ENCODE measurements at regions not wholly inside any gene's neighbourhood (a gene's known extent, or its start where the extent isn't known, plus 50 kb on each side); places are given as distances from the start of the nearest gene placed in this dataset.
"Not testable (repeated sequence)": the region's sequence is repeated elsewhere in the genome, so short reads cannot be mapped to it uniquely, and the experiment has no call there.

DNA sequence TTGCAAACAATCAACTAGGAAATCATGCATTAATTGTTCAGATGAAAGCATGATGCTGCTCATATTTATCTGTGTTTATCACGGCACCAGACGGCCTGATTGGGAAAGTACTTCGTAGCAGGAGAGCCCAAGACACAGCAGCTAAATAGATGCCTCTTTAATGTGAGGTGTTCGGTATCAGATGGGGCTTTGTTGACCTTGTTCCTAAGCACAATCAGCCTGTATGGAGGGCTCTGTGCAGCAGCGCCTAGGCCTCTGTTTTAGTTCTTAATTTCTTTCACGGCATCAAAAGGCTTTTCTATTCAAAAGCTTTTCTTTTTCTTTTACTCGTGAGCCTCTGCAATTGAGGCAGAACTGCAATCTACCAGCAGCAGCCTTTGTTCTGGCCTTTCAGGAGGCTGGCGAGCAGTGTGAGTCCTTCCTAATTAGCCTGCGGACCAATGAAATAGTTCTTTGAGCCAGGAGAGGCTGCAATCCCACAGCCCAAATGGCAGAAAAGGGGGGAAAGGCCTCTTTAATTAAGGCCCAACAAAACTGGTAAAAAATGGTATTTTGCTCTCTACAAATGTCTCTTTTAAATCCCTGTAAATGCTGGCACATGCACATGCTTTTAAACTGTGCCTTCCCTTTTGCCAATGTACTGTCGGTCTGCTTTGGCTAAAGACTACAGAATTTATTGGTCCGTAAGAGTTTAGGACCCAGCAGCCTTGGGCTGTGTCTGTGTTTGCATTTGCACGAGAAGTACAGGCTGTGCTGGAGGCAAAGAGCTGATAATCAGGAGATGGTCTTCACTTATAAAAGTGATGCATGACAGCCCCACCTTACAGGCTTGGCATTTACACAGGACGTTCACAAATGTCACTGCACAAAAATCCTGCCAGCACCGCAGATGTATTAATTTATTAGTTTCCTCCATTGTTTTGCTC lies 159.6 kb downstream of the RND3 start:
- no peaks in the 10 kb centered on the region for H3K4me1 ChIP-seq
- no peaks in the 10 kb centered on the region for H3K36me3 ChIP-seq
- intact Hi-C loops (cut with DNase I; ENCODE audit: low total_unique reads): no loop called here
- DNase-seq: no peak
- no peak overlapping the region for H3K4me3 ChIP-seq
- H3K27ac ChIP-seq: no peak overlapping the region
- TF ChIP-seq POLR2AphosphoS5 (IDR thresholded peaks at IDR 0.05): no peak
- TF ChIP-seq POLR2A (IDR thresholded peaks at IDR 0.05): no peak
- TF ChIP-seq, protein P1, sequence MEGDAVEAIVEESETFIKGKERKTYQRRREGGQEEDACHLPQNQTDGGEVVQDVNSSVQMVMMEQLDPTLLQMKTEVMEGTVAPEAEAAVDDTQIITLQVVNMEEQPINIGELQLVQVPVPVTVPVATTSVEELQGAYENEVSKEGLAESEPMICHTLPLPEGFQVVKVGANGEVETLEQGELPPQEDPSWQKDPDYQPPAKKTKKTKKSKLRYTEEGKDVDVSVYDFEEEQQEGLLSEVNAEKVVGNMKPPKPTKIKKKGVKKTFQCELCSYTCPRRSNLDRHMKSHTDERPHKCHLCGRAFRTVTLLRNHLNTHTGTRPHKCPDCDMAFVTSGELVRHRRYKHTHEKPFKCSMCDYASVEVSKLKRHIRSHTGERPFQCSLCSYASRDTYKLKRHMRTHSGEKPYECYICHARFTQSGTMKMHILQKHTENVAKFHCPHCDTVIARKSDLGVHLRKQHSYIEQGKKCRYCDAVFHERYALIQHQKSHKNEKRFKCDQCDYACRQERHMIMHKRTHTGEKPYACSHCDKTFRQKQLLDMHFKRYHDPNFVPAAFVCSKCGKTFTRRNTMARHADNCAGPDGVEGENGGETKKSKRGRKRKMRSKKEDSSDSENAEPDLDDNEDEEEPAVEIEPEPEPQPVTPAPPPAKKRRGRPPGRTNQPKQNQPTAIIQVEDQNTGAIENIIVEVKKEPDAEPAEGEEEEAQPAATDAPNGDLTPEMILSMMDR (IDR thresholded peaks at IDR 0.05 in 8 of 11, conservative IDR thresholded peaks at IDR 0.05 in 3 of 11): no peak
- no peaks in the 10 kb centered on the region for H3K27me3 ChIP-seq (replicated peaks in 1 of 7)
- no peaks in the 10 kb centered on the region for H3K9me3 ChIP-seq
- WGBS, 5 donors: 73 to 83% (median 80%) methylated on average over 14 of the region's 14 CpGs

DNA sequence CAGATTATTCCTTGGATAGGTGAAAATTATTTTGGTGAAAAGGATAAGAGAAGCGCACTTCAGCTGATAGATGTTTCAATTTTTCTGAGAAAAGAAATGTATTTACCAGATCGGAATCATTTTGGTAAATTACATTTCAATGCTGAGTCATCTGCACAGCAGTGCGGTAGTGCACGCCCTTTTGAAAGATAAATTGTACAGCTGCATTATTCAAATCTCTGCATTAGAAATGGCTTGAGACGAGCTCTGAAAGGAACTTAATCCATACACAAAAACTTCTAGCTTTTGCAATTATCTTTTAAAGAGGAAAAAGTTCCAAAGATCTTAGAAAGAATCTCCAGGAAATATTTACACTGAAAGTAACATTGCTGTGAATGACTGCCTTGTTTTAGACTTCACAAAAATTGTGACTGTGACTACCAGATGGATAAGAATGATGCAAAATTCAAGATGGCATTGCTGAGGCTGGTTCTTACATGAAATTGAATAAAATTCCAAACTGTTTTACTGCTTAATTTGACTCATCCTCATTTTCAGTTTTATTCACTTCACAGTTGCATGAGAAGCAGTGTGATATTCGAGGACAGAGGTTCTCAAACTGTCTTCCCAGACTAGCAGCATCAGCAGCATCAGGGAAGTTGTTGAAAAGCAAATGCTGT lies 161.7 kb downstream of the RND3 start:
- Histone ChIP-seq H3K4me3 (no peak overlapping the region), H3K4me1 (no peaks in the 10 kb centered on the region), H3K9me3 (no peaks in the 10 kb centered on the region), H3K36me3 (no peaks in the 10 kb centered on the region), H3K27me3 (replicated peaks in 1 of 7) (no peaks in the 10 kb centered on the region), H3K27ac (no peak overlapping the region)
- intact Hi-C loops (cut with DNase I; ENCODE audit: low total_unique reads): no loop called here
- TF ChIP-seq, protein P1 (IDR thresholded peaks at IDR 0.05 in 8 of 11, conservative IDR thresholded peaks at IDR 0.05 in 3 of 11): no peak
- TF ChIP-seq POLR2AphosphoS5 (IDR thresholded peaks at IDR 0.05): no peak
- no peak for TF ChIP-seq POLR2A (IDR thresholded peaks at IDR 0.05)
- no peak for DNase-seq
- WGBS, 5 donors: 81 to 86% (median 82%) methylated on average over 6 of the region's 6 CpGs

DNA sequence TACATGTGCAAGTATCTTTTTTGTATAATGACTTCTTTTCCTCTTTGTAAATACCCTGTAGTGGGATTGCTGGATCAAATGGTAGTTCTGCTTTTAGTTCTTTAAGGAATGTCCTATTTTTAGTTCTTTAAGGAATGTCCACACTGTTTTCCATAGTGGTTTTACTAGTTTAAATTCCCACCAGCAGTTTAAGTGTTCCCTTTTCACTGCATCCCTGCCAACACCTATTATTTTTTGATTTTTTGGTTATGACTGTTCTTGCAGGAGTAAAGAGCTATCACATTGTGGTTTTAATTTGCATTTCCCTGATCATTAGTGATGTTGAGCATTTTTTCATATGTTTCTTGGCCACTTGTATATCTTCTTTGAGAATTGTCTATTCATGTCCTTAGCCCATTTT lies 164.4 kb downstream of the RND3 start:
- H3K4me3 ChIP-seq; H3K27ac ChIP-seq; H3K4me1 ChIP-seq; H3K9me3 ChIP-seq; H3K27me3 ChIP-seq (replicated peaks in 1 of 7); DNase-seq; intact Hi-C loops (cut with DNase I; ENCODE audit: low total_unique reads); H3K36me3 ChIP-seq: not testable (repeated sequence)

DNA sequence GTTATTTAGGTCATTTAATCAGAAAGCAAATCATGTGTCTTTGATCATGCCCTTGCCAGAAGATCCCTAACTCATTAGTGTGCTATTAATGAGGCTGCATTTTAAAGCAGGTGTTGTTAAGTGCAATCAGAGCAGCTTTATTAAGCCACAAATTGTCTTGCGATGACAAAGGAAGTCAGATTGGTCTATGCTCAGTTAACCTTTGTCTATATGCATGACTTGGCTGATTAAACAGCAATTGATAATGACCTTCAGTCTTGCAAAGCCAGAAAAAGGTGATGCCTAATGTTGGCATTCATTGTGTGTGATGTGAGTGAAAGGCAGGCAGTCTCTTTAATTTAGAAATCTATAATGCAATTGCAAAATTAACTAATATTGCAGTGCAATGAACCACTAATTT lies 166.9 kb downstream of the RND3 start:
- H3K4me3 ChIP-seq: no peak overlapping the region
- intact Hi-C loops (cut with DNase I; ENCODE audit: low total_unique reads): no loop called here
- no peaks in the 10 kb centered on the region for H3K36me3 ChIP-seq
- H3K27ac ChIP-seq: no peak overlapping the region
- WGBS, 5 donors: 63 to 83% (median 72%) methylated on average over 1 of the region's 1 CpG
- H3K27me3 ChIP-seq (replicated peaks in 1 of 7): no peaks in the 10 kb centered on the region
- H3K4me1 ChIP-seq: no peaks in the 10 kb centered on the region
- TF ChIP-seq POLR2AphosphoS5 (IDR thresholded peaks at IDR 0.05): no peak
- TF ChIP-seq POLR2A (IDR thresholded peaks at IDR 0.05): no peak
- TF ChIP-seq, protein P1 (IDR thresholded peaks at IDR 0.05 in 8 of 11, conservative IDR thresholded peaks at IDR 0.05 in 3 of 11): no peak
- peaks cover 0 to 14% (median 9%) of the 10 kb centered on the region in 8 donors for H3K9me3 ChIP-seq
- DNase-seq: no peak

Data from spleen (tissue), 11 donors.